ENCODE measurements at regions not wholly inside any gene's neighbourhood (a gene's known extent, or its start where the extent isn't known, plus 50 kb on each side); places are given as distances from the start of the nearest gene placed in this dataset.

DNA sequence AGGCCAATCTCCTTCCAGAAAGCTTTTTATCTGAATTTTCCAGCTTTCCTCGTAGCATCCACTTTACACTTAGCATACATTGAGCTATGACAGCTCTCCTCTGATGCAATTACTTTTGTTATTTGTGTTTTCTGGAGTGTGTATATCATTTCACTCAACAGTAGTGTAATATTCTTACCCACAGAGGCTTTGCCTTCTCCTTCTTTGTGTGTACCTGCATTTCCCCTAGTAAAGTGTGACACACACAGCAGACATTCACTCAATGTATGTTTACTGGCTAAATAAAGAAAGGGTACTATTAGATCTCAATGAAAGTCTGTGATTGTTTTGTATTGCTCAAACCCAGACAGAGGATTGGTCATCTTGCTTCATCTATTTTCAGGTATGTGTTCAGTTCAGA, 193.7 kb upstream of the MEX3C start:
- no peak overlapping the region for H3K27ac ChIP-seq
- H3K27me3 ChIP-seq = no peaks in the 10 kb centered on the region
- DNase-seq (no peak), ATAC-seq (no peak)
- H3K4me1 ChIP-seq = no peaks in the 10 kb centered on the region
- intact Hi-C loops (cut with DNase I) = no loop called here
- H3K4me3 ChIP-seq = no peak overlapping the region
- H3K36me3 ChIP-seq = no peaks in the 10 kb centered on the region
- TF ChIP-seq, protein P1, sequence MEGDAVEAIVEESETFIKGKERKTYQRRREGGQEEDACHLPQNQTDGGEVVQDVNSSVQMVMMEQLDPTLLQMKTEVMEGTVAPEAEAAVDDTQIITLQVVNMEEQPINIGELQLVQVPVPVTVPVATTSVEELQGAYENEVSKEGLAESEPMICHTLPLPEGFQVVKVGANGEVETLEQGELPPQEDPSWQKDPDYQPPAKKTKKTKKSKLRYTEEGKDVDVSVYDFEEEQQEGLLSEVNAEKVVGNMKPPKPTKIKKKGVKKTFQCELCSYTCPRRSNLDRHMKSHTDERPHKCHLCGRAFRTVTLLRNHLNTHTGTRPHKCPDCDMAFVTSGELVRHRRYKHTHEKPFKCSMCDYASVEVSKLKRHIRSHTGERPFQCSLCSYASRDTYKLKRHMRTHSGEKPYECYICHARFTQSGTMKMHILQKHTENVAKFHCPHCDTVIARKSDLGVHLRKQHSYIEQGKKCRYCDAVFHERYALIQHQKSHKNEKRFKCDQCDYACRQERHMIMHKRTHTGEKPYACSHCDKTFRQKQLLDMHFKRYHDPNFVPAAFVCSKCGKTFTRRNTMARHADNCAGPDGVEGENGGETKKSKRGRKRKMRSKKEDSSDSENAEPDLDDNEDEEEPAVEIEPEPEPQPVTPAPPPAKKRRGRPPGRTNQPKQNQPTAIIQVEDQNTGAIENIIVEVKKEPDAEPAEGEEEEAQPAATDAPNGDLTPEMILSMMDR (IDR thresholded peaks at IDR 0.05) = no peak
- H3K9me3 ChIP-seq = no peaks in the 10 kb centered on the region

DNA sequence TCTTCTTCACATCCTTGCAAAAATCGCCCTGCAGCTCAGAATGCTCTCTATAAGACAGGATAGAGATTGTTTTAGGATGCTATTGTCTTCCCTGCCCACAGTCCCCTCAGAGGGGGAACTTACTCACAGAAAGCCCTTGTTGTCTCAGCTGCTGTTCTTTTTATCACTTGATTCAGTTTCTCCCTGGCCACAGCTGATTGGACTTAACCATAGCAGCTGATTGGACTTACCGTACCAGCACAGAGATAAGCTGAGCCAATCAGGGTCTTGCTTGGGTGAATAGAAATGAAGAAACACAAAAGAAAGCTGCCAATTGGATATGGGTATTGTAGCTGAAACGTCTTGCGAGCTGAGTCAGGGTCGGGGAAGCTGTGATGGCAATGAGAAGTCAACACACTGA, 194.2 kb upstream of the MEX3C start:
- H3K4me1 ChIP-seq = no peaks in the 10 kb centered on the region
- H3K27me3 ChIP-seq = no peaks in the 10 kb centered on the region
- intact Hi-C loops (cut with DNase I) = no loop called here
- TF ChIP-seq, protein P1 (IDR thresholded peaks at IDR 0.05) = no peak
- H3K9me3 ChIP-seq = no peaks in the 10 kb centered on the region
- ATAC-seq = no peak
- no peak overlapping the region for H3K4me3 ChIP-seq
- DNase-seq = no peak
- no peaks in the 10 kb centered on the region for H3K36me3 ChIP-seq
- H3K27ac ChIP-seq = no peak overlapping the region

DNA sequence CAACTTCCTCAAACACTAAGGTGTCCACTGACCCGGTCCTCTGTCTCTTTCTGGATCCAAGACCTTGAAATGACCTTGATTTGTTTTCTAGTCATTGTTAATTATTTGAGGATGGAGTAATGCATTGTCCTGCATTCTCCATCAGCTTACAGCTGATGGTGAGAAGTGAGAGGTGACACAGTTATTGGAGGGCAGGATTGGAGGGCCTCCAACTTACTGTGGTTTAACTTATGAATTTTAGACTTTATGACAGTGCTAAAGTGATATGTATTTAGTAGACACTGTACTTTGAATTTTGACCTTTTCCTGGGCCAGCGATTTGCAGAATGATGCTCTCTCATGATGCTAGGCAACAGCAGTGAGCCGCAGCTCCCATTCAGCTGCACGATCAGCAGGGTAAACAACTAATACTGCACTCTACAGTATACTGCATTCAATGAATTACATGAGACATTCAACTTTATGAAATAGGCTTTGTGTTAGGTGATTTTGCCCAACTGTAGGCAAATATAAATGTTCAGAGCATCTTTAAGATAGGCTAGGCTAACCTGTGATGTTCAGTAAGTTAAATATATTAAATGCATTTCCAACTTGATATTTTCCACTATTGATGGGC, 200.0 kb upstream of the MEX3C start:
- ATAC-seq = no peak

DNA sequence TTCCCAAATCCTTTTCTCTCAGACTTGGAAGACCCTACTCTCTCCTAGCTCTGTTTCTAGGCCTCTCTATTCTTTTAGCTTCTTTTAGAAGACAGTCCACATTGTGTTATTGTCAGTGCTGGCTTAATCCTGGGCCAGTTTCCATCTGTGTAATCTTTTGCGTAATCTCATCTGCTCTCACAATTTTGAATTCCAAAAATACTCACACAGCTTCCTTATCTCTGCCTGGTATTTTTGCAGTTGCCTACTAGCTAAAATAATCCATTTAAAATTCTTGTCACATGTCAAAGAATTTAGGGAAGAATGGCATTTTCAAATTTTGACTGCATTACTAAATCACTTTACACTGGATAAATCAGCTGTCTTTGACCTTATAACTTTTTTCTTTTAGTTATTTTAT, 200.6 kb upstream of the MEX3C start:
- H3K4me3 ChIP-seq = no peak overlapping the region
- H3K36me3 ChIP-seq = no peaks in the 10 kb centered on the region
- no peak for ATAC-seq
- intact Hi-C loops (cut with DNase I) = no loop called here
- no peaks in the 10 kb centered on the region for H3K27me3 ChIP-seq
- no peak for DNase-seq
- no peak overlapping the region for H3K27ac ChIP-seq
- no peaks in the 10 kb centered on the region for H3K4me1 ChIP-seq
- no peaks in the 10 kb centered on the region for H3K9me3 ChIP-seq
- TF ChIP-seq, protein P1 (IDR thresholded peaks at IDR 0.05) = no peak

More for the DNA sequence above, 200.0 kb upstream of the MEX3C start:
- H3K4me3 ChIP-seq = no peak overlapping the region
- H3K4me1 ChIP-seq = no peaks in the 10 kb centered on the region
- TF ChIP-seq, protein P1 (IDR thresholded peaks at IDR 0.05) = no peak
- intact Hi-C loops (cut with DNase I) = no loop called here
- no peak overlapping the region for H3K27ac ChIP-seq
- no peaks in the 10 kb centered on the region for H3K9me3 ChIP-seq
- H3K27me3 ChIP-seq = no peaks in the 10 kb centered on the region
- no peak for DNase-seq
- no peaks in the 10 kb centered on the region for H3K36me3 ChIP-seq

DNA sequence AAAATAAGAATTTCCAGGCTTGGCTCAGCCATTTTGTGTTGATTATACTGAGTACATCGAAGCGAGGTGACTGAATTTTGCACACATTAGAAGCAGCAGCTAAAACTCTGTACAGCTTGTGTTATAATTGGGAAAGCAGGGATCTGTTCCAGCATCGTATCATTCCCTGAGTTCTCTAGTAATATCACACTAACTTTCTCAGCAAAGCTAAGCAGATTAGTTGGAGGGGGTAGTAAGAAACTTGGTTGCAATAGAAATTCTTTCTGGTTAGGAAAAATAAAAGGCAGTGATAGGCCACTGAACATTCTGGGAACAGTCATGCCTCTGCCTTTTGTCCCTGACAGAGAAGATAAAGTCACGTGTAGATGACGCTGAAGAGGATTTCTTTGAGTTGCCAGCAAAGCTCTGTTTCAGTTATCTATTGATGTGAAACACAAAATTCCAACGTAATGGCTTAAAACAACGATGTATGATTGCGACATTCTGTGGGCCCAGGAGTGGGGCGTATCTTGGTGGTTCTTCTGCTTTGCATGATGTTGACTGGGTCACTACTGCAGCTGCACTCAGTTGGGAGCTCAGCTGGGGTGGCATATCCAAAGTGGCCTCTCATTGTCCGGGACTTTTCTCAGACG, 202.1 kb upstream of the MEX3C start:
- intact Hi-C loops (cut with DNase I) = no loop called here
- no peak for ATAC-seq
- Histone ChIP-seq H3K27ac (no peak overlapping the region), H3K27me3 (no peaks in the 10 kb centered on the region), H3K9me3 (no peaks in the 10 kb centered on the region), H3K4me3 (no peak overlapping the region), H3K4me1 (no peaks in the 10 kb centered on the region), H3K36me3 (no peaks in the 10 kb centered on the region)
- DNase-seq = no peak
- TF ChIP-seq, protein P1 (IDR thresholded peaks at IDR 0.05) = no peak
